ENCODE measurements at regions not wholly inside any gene's neighbourhood (a gene's known extent, or its start where the extent isn't known, plus 50 kb on each side); places are given as distances from the start of the nearest gene placed in this dataset.

GRCh38 chr12:75656210-75656609 lies 144.8 kb upstream of the KRR1 start:
- TF ChIP-seq RAD21 (IDR thresholded peaks at IDR 0.05; ENCODE audit: low read length) (no peak), RFX5 (IDR thresholded peaks at IDR 0.05; ENCODE audit: low read length) (no peak), NRF1 (IDR thresholded peaks at IDR 0.05; ENCODE audit: low read depth, low read length) (no peak), POLR2AphosphoS5 (IDR thresholded peaks at IDR 0.05; ENCODE audit: low read depth, low read length) (no peak)
- TF ChIP-seq, protein P1, sequence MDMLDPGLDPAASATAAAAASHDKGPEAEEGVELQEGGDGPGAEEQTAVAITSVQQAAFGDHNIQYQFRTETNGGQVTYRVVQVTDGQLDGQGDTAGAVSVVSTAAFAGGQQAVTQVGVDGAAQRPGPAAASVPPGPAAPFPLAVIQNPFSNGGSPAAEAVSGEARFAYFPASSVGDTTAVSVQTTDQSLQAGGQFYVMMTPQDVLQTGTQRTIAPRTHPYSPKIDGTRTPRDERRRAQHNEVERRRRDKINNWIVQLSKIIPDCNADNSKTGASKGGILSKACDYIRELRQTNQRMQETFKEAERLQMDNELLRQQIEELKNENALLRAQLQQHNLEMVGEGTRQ (IDR thresholded peaks at IDR 0.05; ENCODE audit: borderline replicate concordance, low read depth, low read length) = no peak
- TF ChIP-seq, protein P2, sequence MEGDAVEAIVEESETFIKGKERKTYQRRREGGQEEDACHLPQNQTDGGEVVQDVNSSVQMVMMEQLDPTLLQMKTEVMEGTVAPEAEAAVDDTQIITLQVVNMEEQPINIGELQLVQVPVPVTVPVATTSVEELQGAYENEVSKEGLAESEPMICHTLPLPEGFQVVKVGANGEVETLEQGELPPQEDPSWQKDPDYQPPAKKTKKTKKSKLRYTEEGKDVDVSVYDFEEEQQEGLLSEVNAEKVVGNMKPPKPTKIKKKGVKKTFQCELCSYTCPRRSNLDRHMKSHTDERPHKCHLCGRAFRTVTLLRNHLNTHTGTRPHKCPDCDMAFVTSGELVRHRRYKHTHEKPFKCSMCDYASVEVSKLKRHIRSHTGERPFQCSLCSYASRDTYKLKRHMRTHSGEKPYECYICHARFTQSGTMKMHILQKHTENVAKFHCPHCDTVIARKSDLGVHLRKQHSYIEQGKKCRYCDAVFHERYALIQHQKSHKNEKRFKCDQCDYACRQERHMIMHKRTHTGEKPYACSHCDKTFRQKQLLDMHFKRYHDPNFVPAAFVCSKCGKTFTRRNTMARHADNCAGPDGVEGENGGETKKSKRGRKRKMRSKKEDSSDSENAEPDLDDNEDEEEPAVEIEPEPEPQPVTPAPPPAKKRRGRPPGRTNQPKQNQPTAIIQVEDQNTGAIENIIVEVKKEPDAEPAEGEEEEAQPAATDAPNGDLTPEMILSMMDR (IDR thresholded peaks at IDR 0.05) = no peak
- TF ChIP-seq, protein P3, sequence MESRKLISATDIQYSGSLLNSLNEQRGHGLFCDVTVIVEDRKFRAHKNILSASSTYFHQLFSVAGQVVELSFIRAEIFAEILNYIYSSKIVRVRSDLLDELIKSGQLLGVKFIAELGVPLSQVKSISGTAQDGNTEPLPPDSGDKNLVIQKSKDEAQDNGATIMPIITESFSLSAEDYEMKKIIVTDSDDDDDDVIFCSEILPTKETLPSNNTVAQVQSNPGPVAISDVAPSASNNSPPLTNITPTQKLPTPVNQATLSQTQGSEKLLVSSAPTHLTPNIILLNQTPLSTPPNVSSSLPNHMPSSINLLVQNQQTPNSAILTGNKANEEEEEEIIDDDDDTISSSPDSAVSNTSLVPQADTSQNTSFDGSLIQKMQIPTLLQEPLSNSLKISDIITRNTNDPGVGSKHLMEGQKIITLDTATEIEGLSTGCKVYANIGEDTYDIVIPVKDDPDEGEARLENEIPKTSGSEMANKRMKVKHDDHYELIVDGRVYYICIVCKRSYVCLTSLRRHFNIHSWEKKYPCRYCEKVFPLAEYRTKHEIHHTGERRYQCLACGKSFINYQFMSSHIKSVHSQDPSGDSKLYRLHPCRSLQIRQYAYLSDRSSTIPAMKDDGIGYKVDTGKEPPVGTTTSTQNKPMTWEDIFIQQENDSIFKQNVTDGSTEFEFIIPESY (IDR thresholded peaks at IDR 0.05; ENCODE audit: borderline replicate concordance, low read depth) = no peak
